ENCODE measurements at regions not wholly inside any gene's neighbourhood (a gene's known extent, or its start where the extent isn't known, plus 50 kb on each side); places are given as distances from the start of the nearest gene placed in this dataset.

DNA sequence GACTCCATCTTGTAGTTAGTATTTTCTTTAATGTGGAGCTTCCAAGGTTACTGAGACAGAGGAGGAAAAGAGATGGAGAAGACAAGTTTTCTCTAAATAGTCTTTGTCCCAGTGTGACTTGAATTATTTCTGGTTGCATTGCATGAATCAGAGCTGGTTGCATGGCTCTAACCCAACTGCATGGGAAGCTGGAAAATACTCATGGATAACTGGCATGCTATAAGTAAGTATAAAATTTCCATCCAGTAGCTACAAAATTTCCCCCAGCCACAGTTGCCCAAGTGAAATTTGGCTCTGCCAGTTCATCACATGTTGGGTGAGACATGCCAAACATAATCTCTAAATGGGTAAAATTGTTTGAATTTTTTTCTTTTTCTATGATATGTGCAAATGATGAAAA lies 1161.5 kb downstream of the CDH11 start:
- TF ChIP-seq, protein P1, sequence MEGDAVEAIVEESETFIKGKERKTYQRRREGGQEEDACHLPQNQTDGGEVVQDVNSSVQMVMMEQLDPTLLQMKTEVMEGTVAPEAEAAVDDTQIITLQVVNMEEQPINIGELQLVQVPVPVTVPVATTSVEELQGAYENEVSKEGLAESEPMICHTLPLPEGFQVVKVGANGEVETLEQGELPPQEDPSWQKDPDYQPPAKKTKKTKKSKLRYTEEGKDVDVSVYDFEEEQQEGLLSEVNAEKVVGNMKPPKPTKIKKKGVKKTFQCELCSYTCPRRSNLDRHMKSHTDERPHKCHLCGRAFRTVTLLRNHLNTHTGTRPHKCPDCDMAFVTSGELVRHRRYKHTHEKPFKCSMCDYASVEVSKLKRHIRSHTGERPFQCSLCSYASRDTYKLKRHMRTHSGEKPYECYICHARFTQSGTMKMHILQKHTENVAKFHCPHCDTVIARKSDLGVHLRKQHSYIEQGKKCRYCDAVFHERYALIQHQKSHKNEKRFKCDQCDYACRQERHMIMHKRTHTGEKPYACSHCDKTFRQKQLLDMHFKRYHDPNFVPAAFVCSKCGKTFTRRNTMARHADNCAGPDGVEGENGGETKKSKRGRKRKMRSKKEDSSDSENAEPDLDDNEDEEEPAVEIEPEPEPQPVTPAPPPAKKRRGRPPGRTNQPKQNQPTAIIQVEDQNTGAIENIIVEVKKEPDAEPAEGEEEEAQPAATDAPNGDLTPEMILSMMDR (optimal IDR thresholded peaks at IDR 0.05 in 1 of 3, IDR thresholded peaks at IDR 0.05 in 1 of 3, conservative IDR thresholded peaks at IDR 0.05 in 1 of 3; ENCODE audit: extremely low read depth in 1 of 3, insufficient read depth in 2 of 3, low read length in 3 of 3), result no peak
- TF ChIP-seq EZH2 (IDR thresholded peaks at IDR 0.05; ENCODE audit: low read length), result no peak

Measured in keratinocyte (primary cell).